Prostate gland (tissue), 2 donors: ENCODE measurements at regions not wholly inside any gene's neighbourhood (a gene's known extent, or its start where the extent isn't known, plus 50 kb on each side); places are given as distances from the start of the nearest gene placed in this dataset.

ENCODE experiments used
- POLR2A ChIP-seq: fragments of 450-650 bp; IDR thresholded peaks from one replicate; pipeline ENCODE4 v1.6.1; 2016; ENCODE audit warnings: antibody characterized with exemption, mild to moderate bottlenecking
- POLR2AphosphoS5 ChIP-seq: sonication (generic); formaldehyde crosslinking; IDR thresholded peaks from one replicate; pipeline ENCODE4 v1.6.1; 2017; ENCODE audit warnings: antibody characterized with exemption
- TF ChIP-seq, protein P1 (sequence below), 4 experiments: fragments of 200-600 bp in 2 of 4; fragments of 450-650 bp in 2 of 4; sonication (generic) in 2 of 4; IDR thresholded peaks; 1 replicate in 3 of 4; 2 replicates in 1 of 4; pipeline ENCODE4 v1.5.1; 2016 to 2019; ENCODE audit warnings: antibody characterized with exemption in 4 of 4, mild to moderate bottlenecking in 2 of 4, moderate library complexity in 2 of 4

DNA sequence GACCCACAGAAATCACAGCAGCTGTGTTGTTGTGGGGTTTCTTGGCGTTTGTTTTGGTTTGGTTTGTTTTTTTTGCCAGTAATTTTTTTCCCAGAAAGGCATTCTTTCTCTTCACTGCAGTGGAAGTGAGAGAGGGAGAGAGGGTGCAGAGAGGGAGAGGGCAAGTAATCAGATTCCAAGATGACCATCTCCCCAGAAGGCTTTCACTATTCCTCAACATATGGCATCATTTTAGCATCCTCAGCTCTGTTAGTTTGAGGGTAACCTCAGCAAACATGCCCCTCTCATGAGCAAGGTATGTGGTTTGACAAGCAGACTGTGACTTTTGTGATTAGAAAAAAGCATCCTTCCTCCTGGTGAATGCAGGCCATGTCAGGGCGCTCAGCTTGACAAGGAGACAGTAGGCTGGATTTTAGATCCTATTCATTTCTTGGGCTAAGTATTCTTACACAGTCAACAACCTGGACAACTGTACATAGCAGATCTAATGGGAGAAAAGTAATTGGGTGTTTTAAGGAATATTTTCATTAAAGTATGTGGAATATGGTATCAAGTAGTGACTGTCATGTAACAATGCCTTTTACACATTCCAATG lies 86.3 kb upstream of the PIK3CG start:
- TF ChIP-seq, protein P1, sequence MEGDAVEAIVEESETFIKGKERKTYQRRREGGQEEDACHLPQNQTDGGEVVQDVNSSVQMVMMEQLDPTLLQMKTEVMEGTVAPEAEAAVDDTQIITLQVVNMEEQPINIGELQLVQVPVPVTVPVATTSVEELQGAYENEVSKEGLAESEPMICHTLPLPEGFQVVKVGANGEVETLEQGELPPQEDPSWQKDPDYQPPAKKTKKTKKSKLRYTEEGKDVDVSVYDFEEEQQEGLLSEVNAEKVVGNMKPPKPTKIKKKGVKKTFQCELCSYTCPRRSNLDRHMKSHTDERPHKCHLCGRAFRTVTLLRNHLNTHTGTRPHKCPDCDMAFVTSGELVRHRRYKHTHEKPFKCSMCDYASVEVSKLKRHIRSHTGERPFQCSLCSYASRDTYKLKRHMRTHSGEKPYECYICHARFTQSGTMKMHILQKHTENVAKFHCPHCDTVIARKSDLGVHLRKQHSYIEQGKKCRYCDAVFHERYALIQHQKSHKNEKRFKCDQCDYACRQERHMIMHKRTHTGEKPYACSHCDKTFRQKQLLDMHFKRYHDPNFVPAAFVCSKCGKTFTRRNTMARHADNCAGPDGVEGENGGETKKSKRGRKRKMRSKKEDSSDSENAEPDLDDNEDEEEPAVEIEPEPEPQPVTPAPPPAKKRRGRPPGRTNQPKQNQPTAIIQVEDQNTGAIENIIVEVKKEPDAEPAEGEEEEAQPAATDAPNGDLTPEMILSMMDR (IDR thresholded peaks at IDR 0.05): no peak
- TF ChIP-seq POLR2A (no peak), POLR2AphosphoS5 (no peak)
